Upper lobe of left lung (tissue), 4 donors: ENCODE measurements at regions not wholly inside any gene's neighbourhood (a gene's known extent, or its start where the extent isn't known, plus 50 kb on each side); places are given as distances from the start of the nearest gene placed in this dataset.

Experiments
- CTCF ChIP-seq, 6 experiments: fragments of 450-650 bp in 4 of 6; fragments of 200-600 bp in 2 of 6; sonication (generic) in 2 of 6; IDR thresholded peaks; one replicate each; pipeline ENCODE4 v1.5.1; 2016 to 2019; ENCODE audit warnings: antibody characterized with exemption in 6 of 6
- EP300 ChIP-seq, 4 donors: sonication (generic); formaldehyde crosslinking; IDR thresholded peaks; one replicate each; pipeline ENCODE4 v1.5.1; 2017; ENCODE audit warnings: antibody characterized with exemption in 4 of 4, control low read depth in 2 of 4
- POLR2A ChIP-seq, 4 donors: fragments of 450-650 bp; IDR thresholded peaks; one replicate each; pipeline ENCODE4 v1.5.1; 2016 to 2017; ENCODE audit warnings: antibody characterized with exemption in 4 of 4, mild to moderate bottlenecking in 2 of 4
- POLR2AphosphoS5 ChIP-seq, 2 donors: sonication (generic); formaldehyde crosslinking; IDR thresholded peaks; one replicate each; pipeline ENCODE4 v1.5.1; 2017; ENCODE audit warnings: antibody characterized with exemption in 2 of 2

DNA sequence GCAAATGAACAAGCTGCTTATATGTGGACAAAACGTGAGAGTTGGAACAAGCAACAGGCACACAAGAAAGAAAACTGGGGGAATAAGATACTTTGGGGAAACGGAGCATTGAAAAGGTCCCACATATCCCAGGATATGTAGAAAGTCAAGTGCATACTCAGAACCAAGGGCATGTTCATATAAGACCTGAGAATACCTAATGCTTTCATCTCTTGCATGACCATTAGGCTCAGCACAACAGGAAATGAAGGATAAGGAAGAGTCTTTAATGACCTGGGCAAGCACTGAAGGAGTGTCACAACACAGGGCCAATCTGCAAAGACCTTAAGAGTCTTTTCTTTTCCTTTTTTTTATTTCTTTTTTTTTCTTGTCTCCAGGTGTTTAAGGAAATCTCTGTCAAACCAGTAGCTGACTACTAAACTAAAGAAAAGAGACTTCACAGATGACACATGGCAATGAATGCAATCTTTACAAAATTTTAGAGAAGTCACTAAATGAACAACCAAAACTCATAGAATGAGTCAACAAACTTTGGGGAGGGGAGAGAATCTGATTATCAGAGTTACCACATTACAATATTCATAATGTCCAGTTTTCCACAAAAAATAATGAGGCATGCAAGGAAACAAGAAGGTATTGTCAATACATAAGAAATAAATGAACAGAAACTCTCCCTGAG lies 67.9 kb upstream of the STK26 start:
- TF ChIP-seq EP300 (IDR thresholded peaks at IDR 0.05) = no peak
- TF ChIP-seq CTCF (IDR thresholded peaks at IDR 0.05) = no peak
- TF ChIP-seq POLR2AphosphoS5 (IDR thresholded peaks at IDR 0.05) = no peak
- TF ChIP-seq POLR2A (IDR thresholded peaks at IDR 0.05) = no peak
